22Rv1 (cell line): ENCODE measurements at regions not wholly inside any gene's neighbourhood (a gene's known extent, or its start where the extent isn't known, plus 50 kb on each side); places are given as distances from the start of the nearest gene placed in this dataset.

Source experiments
- ZFX ChIP-seq: fragments of 450-650 bp; IDR thresholded peaks from 2 replicates; pipeline ENCODE4 v1.6.1; 2017; ENCODE audit warnings: antibody characterized with exemption, borderline replicate concordance
- TF ChIP-seq, protein P1 (sequence below): fragments of 450-650 bp; IDR thresholded peaks from 2 replicates; pipeline ENCODE4 v1.5.1; 2017; ENCODE audit warnings: mild to moderate bottlenecking

DNA sequence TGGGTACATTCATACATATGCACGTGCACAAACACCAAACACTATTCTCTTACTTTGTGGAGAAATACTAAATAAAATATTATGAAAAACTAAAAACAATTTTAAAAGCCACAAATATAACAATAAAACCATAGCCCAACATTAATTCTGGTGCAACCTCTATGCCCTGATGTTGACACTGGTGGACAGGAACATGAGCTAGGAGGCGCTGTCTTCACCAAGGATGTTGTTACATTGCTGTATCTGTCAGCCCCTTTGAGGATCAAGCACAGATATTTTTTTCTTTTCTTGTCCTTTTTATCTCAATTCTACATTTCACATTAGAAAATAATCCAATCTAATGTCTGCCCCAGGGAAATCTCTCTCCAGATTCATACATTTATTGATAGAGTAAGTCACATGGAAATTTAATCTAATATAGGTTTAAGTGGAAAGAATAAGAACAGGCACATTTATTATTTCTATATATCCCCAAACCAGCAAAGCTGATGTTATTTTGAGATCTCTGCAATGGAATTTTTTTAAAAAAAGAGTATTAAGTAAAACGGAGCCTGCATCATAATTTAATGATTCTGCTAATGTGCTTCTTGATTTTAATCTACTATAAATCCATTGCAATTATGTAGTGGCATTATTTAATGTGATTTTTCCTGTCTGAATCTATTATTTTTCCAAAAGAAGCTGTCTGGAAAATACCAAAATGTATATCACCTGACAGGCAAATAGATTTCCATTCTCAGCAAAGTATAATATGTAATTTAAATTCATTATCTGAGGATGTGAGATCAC, 716.5 kb downstream of the MTRR start:
- TF ChIP-seq, protein P1, sequence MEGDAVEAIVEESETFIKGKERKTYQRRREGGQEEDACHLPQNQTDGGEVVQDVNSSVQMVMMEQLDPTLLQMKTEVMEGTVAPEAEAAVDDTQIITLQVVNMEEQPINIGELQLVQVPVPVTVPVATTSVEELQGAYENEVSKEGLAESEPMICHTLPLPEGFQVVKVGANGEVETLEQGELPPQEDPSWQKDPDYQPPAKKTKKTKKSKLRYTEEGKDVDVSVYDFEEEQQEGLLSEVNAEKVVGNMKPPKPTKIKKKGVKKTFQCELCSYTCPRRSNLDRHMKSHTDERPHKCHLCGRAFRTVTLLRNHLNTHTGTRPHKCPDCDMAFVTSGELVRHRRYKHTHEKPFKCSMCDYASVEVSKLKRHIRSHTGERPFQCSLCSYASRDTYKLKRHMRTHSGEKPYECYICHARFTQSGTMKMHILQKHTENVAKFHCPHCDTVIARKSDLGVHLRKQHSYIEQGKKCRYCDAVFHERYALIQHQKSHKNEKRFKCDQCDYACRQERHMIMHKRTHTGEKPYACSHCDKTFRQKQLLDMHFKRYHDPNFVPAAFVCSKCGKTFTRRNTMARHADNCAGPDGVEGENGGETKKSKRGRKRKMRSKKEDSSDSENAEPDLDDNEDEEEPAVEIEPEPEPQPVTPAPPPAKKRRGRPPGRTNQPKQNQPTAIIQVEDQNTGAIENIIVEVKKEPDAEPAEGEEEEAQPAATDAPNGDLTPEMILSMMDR = peak; percentile 38
- no peak for TF ChIP-seq ZFX
